ENCODE measurements at regions not wholly inside any gene's neighbourhood (a gene's known extent, or its start where the extent isn't known, plus 50 kb on each side); places are given as distances from the start of the nearest gene placed in this dataset.

GRCh38 chr5:124206540-124206939 is 539.9 kb downstream of the ZNF608 start:
- Histone ChIP-seq H3K27ac (ENCODE audit: low read depth in 1 of 2, low read length in 2 of 2) (no peak overlapping the region), H3K79me2 (ENCODE audit: insufficient read depth, low read length) (no peaks in the 10 kb centered on the region), H3K36me3 (replicated peaks in 1 of 2; ENCODE audit: control insufficient read depth in 1 of 2, insufficient read depth in 2 of 2, low read length in 2 of 2) (no peaks in the 10 kb centered on the region), H2AFZ (ENCODE audit: insufficient read depth, low read depth, low read length, poor library complexity, severe bottlenecking) (no peak overlapping the region), H3K4me2 (replicated peaks; ENCODE audit: extremely low read depth, low read length, poor library complexity, severe bottlenecking) (no peak overlapping the region), H3K4me3 (replicated peaks in 1 of 3; ENCODE audit: low read depth in 2 of 3, low read length in 3 of 3) (no peak overlapping the region), H3K9me3 (replicated peaks in 1 of 2; ENCODE audit: control insufficient read depth in 1 of 2, insufficient read depth in 1 of 2, low read length in 2 of 2) (peaks cover 18 to 19% of the 10 kb centered on the region in 2 donors), H3K9ac (ENCODE audit: insufficient read depth, low read length, poor library complexity, severe bottlenecking) (no peak overlapping the region), H4K20me1 (ENCODE audit: insufficient read depth, low read length) (no peaks in the 10 kb centered on the region), H3K4me1 (ENCODE audit: control insufficient read depth in 1 of 2, insufficient read depth in 2 of 2, low read length in 2 of 2) (no peaks in the 10 kb centered on the region), H3K27me3 (ENCODE audit: control insufficient read depth in 2 of 2, insufficient read depth in 2 of 2, low read length in 2 of 2) (no peaks in the 10 kb centered on the region)
- WGBS (ENCODE audit: insufficient coverage): 100% methylated on average over 1 of the region's 2 CpGs
- Mint-ChIP-seq H3K4me1 (no peaks in the 10 kb centered on the region), H3K27me3 (ENCODE audit: low read depth in 3 of 3) (peaks cover 0 to 2% (median 0%) of the 10 kb centered on the region in 3 donors), H3K27ac (no peak overlapping the region), H3K4me3 (no peak overlapping the region), H3K36me3 (no peaks in the 10 kb centered on the region), H3K9me3 (peaks cover 4 to 20% (median 15%) of the 10 kb centered on the region in 7 donors)
- DNase-seq: no peak
- TF ChIP-seq CTCF (IDR thresholded peaks at IDR 0.05): no peak
- intact Hi-C loops (cut with micrococcal nuclease): no loop called here

- no peaks in the 10 kb centered on the region for H3K79me2 ChIP-seq (ENCODE audit: insufficient read depth, low read length)
- Mint-ChIP-seq H3K4me3 (no peak overlapping the region), H3K27me3 (ENCODE audit: low read depth in 3 of 3) (peaks cover 0 to 2% (median 0%) of the 10 kb centered on the region in 3 donors), H3K9me3 (peaks cover 6 to 19% (median 13%) of the 10 kb centered on the region in 7 donors), H3K36me3 (no peaks in the 10 kb centered on the region), H3K4me1 (no peaks in the 10 kb centered on the region), H3K27ac (no peak overlapping the region)
- H2AFZ ChIP-seq (ENCODE audit: insufficient read depth, low read depth, low read length, poor library complexity, severe bottlenecking): no peak overlapping the region
- no peaks in the 10 kb centered on the region for H4K20me1 ChIP-seq (ENCODE audit: insufficient read depth, low read length)
- H3K9ac ChIP-seq (ENCODE audit: insufficient read depth, low read length, poor library complexity, severe bottlenecking): no peak overlapping the region
- H3K27ac ChIP-seq (ENCODE audit: low read depth in 1 of 2, low read length in 2 of 2): no peak overlapping the region
- H3K36me3 ChIP-seq (replicated peaks in 1 of 2; ENCODE audit: control insufficient read depth in 1 of 2, insufficient read depth in 2 of 2, low read length in 2 of 2): no peaks in the 10 kb centered on the region
- WGBS (ENCODE audit: insufficient coverage): 96% methylated on average over 4 of the region's 4 CpGs
- no peak for TF ChIP-seq CTCF (IDR thresholded peaks at IDR 0.05)
- no peak overlapping the region for H3K4me2 ChIP-seq (replicated peaks; ENCODE audit: extremely low read depth, low read length, poor library complexity, severe bottlenecking)
- no peaks in the 10 kb centered on the region for H3K27me3 ChIP-seq (ENCODE audit: control insufficient read depth in 2 of 2, insufficient read depth in 2 of 2, low read length in 2 of 2)
- intact Hi-C loops (cut with micrococcal nuclease): no loop called here
- DNase-seq: no peak
- no peaks in the 10 kb centered on the region for H3K4me1 ChIP-seq (ENCODE audit: control insufficient read depth in 1 of 2, insufficient read depth in 2 of 2, low read length in 2 of 2)
- H3K9me3 ChIP-seq (replicated peaks in 1 of 2; ENCODE audit: control insufficient read depth in 1 of 2, insufficient read depth in 1 of 2, low read length in 2 of 2): peaks cover 17 to 18% of the 10 kb centered on the region in 2 donors
- no peak overlapping the region for H3K4me3 ChIP-seq (replicated peaks in 1 of 3; ENCODE audit: low read depth in 2 of 3, low read length in 3 of 3)
These were observed 543.1 kb downstream of the ZNF608 start for GRCh38 chr5:124203303-124203702.

Measured in CD14-positive monocyte (primary cell).